DMS 273 treated with DMSO at 0.1 percent for 48 hours (cell line): ENCODE measurements at regions not wholly inside any gene's neighbourhood (a gene's known extent, or its start where the extent isn't known, plus 50 kb on each side); places are given as distances from the start of the nearest gene placed in this dataset.

Experiments used
- DNase-seq: peaks from one replicate; lab custom pipeline; 2025; lab: John Stamatoyannopoulos, UW

- DNase-seq: no peak
These were observed 159.1 kb upstream of the MAP1B start for GRCh38 chr5:71948206-71948605.

- DNase-seq: no peak
These were observed 157.5 kb upstream of the MAP1B start for GRCh38 chr5:71949772-71950171.

- no peak for DNase-seq
These were observed 153.4 kb upstream of the MAP1B start for GRCh38 chr5:71953866-71954265.

- DNase-seq: no peak
These were observed 152.9 kb upstream of the MAP1B start for GRCh38 chr5:71954329-71954728.

- no peak for DNase-seq
These were observed 151.6 kb upstream of the MAP1B start for GRCh38 chr5:71955723-71956122.

GRCh38 chr5:71957292-71957898 lies 149.9 kb upstream of the MAP1B start:
- no peak for DNase-seq

GRCh38 chr5:71960195-71960594 lies 147.1 kb upstream of the MAP1B start:
- DNase-seq: no peak

- DNase-seq: no peak
These were observed 145.5 kb upstream of the MAP1B start for GRCh38 chr5:71961786-71962185.

- DNase-seq: no peak
These were observed 137.8 kb upstream of the MAP1B start for GRCh38 chr5:71969460-71969859.

GRCh38 chr5:71971862-71972261 lies 135.4 kb upstream of the MAP1B start:
- DNase-seq: no peak

- no peak for DNase-seq
These were observed 134.3 kb upstream of the MAP1B start for GRCh38 chr5:71972777-71973473.

GRCh38 chr5:71973563-71973962 lies 133.7 kb upstream of the MAP1B start:
- DNase-seq: no peak

GRCh38 chr5:71974165-71974564 lies 133.1 kb upstream of the MAP1B start:
- no peak for DNase-seq

- no peak for DNase-seq
These were observed 132.7 kb upstream of the MAP1B start for GRCh38 chr5:71974622-71975021.

GRCh38 chr5:71976449-71976848 lies 130.8 kb upstream of the MAP1B start:
- DNase-seq: no peak

- DNase-seq: no peak
These were observed 130.0 kb upstream of the MAP1B start for GRCh38 chr5:71977311-71977710.

GRCh38 chr5:71978216-71978615 lies 129.1 kb upstream of the MAP1B start:
- DNase-seq: no peak

GRCh38 chr5:71982717-71983395 lies 124.4 kb upstream of the MAP1B start:
- DNase-seq: no peak

- DNase-seq: no peak
These were observed 121.2 kb upstream of the MAP1B start for GRCh38 chr5:71986101-71986500.

- DNase-seq: no peak
These were observed 118.5 kb upstream of the MAP1B start for GRCh38 chr5:71988808-71989207.

- no peak for DNase-seq
These were observed 113.7 kb upstream of the MAP1B start for GRCh38 chr5:71993600-71993999.

GRCh38 chr5:71996789-71997188 lies 110.5 kb upstream of the MAP1B start:
- no peak for DNase-seq

GRCh38 chr5:71998746-71999145 lies 108.5 kb upstream of the MAP1B start:
- no peak for DNase-seq
